ENCODE measurements at regions not wholly inside any gene's neighbourhood (a gene's known extent, or its start where the extent isn't known, plus 50 kb on each side); places are given as distances from the start of the nearest gene placed in this dataset.

DNA sequence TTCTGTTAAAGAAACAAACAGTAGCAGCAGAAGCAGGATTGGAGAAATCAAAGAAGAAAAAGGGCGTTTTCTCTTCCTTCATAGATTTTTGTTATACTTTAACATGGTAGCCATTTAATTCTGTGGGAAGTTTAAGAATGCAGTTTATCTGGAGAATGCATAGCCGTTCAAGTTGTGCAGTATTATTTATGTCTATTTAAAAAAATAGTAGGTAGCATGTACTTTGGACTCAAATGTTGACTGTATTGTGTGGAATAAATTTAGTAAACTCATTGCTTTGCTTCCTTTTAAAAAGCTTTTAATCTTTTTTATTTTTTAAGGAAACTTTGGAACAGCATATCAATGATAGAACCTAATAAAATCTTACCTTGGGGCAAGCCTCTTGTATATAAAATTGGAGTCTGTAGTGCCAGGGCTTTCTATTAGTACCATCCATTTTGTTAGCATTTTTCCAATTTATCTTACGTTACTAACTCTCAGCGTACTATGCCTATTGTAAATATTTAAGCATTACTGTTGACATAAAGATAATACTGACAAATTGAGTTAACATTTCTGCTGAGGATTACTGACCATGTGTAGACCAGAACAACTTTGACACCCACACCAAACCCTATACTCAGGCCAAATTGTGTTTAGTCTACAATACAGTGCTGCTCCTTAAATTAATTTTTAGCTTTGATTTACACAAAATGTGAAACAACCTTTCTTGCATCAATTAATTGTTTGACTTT is 291.1 kb downstream of the NNT start:
- TF ChIP-seq CTCF (IDR thresholded peaks at IDR 0.05 in 2 of 3, conservative IDR thresholded peaks at IDR 0.05 in 1 of 3; ENCODE audit: borderline replicate concordance in 1 of 3, insufficient read depth in 1 of 3, low read depth in 2 of 3, low read length in 2 of 3): no peak
- TF ChIP-seq ZFX (IDR thresholded peaks at IDR 0.05): no peak
- no peak for TF ChIP-seq ELF1 (IDR thresholded peaks at IDR 0.05; ENCODE audit: borderline replicate concordance, low read depth)
- no peak for TF ChIP-seq MAX (IDR thresholded peaks at IDR 0.05)
- TF ChIP-seq TCF7L2 (IDR thresholded peaks at IDR 0.05; ENCODE audit: borderline replicate concordance, extremely low read depth, insufficient read depth, insufficient read length): no peak
- TF ChIP-seq POLR2AphosphoS5 (IDR thresholded peaks at IDR 0.05; ENCODE audit: low read depth, low read length): no peak
- TF ChIP-seq, protein P1, sequence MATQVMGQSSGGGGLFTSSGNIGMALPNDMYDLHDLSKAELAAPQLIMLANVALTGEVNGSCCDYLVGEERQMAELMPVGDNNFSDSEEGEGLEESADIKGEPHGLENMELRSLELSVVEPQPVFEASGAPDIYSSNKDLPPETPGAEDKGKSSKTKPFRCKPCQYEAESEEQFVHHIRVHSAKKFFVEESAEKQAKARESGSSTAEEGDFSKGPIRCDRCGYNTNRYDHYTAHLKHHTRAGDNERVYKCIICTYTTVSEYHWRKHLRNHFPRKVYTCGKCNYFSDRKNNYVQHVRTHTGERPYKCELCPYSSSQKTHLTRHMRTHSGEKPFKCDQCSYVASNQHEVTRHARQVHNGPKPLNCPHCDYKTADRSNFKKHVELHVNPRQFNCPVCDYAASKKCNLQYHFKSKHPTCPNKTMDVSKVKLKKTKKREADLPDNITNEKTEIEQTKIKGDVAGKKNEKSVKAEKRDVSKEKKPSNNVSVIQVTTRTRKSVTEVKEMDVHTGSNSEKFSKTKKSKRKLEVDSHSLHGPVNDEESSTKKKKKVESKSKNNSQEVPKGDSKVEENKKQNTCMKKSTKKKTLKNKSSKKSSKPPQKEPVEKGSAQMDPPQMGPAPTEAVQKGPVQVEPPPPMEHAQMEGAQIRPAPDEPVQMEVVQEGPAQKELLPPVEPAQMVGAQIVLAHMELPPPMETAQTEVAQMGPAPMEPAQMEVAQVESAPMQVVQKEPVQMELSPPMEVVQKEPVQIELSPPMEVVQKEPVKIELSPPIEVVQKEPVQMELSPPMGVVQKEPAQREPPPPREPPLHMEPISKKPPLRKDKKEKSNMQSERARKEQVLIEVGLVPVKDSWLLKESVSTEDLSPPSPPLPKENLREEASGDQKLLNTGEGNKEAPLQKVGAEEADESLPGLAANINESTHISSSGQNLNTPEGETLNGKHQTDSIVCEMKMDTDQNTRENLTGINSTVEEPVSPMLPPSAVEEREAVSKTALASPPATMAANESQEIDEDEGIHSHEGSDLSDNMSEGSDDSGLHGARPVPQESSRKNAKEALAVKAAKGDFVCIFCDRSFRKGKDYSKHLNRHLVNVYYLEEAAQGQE (IDR thresholded peaks at IDR 0.05; ENCODE audit: low read depth): no peak
- TF ChIP-seq CBX3 (IDR thresholded peaks at IDR 0.05; ENCODE audit: low read depth): no peak
- no peak for TF ChIP-seq POLR2A (IDR thresholded peaks at IDR 0.05; ENCODE audit: borderline replicate concordance, extremely low read depth, insufficient read depth, insufficient read length)
- TF ChIP-seq JUND (IDR thresholded peaks at IDR 0.05): no peak
- TF ChIP-seq SIN3A (IDR thresholded peaks at IDR 0.05; ENCODE audit: low read depth): no peak
- no peak for TF ChIP-seq RAD21 (IDR thresholded peaks at IDR 0.05; ENCODE audit: low read depth)
- Histone ChIP-seq H3K4me1 (ENCODE audit: control insufficient read depth in 1 of 2, insufficient read depth in 2 of 2, low read length in 2 of 2) (no peaks in the 10 kb centered on the region), H3K4me3 (replicated peaks in 1 of 2; ENCODE audit: low read depth in 1 of 2, low read length in 2 of 2) (no peak overlapping the region), H3K9me3 (ENCODE audit: control insufficient read depth in 1 of 2, insufficient read depth in 1 of 2, low read depth in 1 of 2, low read length in 2 of 2) (no peaks in the 10 kb centered on the region), H3K27ac (ENCODE audit: low read depth, low read length) (no peak overlapping the region), H3K36me3 (ENCODE audit: control insufficient read depth in 1 of 2, insufficient read depth in 2 of 2, low read length in 2 of 2) (no peaks in the 10 kb centered on the region), H3K27me3 (ENCODE audit: insufficient read depth, low read length) (no peaks in the 10 kb centered on the region), H3K9me2 (ENCODE audit: insufficient read depth) (no peaks in the 10 kb centered on the region), H3K79me2 (ENCODE audit: insufficient read depth, low read length) (no peaks in the 10 kb centered on the region), H4K20me1 (ENCODE audit: insufficient read depth) (no peaks in the 10 kb centered on the region), H3K9ac (ENCODE audit: low read length) (no peak overlapping the region), H2AFZ (ENCODE audit: low read depth, low read length, poor library complexity, severe bottlenecking) (no peak overlapping the region), H3K4me2 (ENCODE audit: low read length) (no peak overlapping the region)
- no TSS peak for BruUV-seq (replicated peaks)
- ATAC-seq (no peak), DNase-seq (ENCODE audit: low read depth, low spot score) (no peak)
- ChIA-PET RAD21 (ENCODE audit: low non-redundant PET in 1 of 2, low total read pairs in 2 of 2, uncharacterized antibody in 2 of 2, unreplicated experiment in 2 of 2) (no interaction called here), CTCF (no interaction called here), POLR2A (no interaction called here)
- intact Hi-C loops (cut with micrococcal nuclease): no loop called here
